ENCODE measurements at regions not wholly inside any gene's neighbourhood (a gene's known extent, or its start where the extent isn't known, plus 50 kb on each side); places are given as distances from the start of the nearest gene placed in this dataset.

GRCh38 chr12:94812345-94812744 lies 162.0 kb upstream of the TMCC3 start:
- TF ChIP-seq CTCF (IDR thresholded peaks at IDR 0.05; ENCODE audit: insufficient read depth, low read depth, low read length): no peak
- H3K4me3 ChIP-seq (ENCODE audit: low read depth, low read length): no peak overlapping the region
- ChIA-PET POLR2A (interaction anchor here (0.7 kb wide), 1 partner anchor 272 kb away, joined by 3 read pairs; no protein-coding TSS in a partner anchor), CTCF (no interaction called here)
- no peaks in the 10 kb centered on the region for H3K27me3 ChIP-seq (ENCODE audit: control insufficient read depth, insufficient read depth, low read length)
- H3K36me3 ChIP-seq (ENCODE audit: control insufficient read depth, insufficient read depth, low read length): no peaks in the 10 kb centered on the region
- DNase-seq (ENCODE audit: low read depth): no peak

DNA sequence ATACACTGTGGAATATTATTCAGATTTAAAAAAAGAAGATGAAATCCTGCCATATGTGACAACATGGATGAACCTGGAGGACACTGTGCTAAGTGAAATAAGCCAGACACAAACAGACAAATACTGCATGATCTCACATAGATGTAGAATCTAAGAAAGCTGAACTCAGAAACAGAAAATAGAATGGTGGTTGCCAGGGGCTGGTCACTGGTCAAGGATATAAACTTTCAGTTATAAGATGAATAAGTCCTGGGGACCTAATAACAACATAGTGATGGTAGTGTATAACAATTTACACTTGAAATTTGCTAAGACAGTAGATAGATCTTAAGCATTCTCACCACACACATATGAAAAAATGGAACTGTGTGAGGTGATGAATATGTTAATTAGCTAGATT lies 161.3 kb upstream of the TMCC3 start:
- Histone ChIP-seq H3K27me3 (ENCODE audit: control insufficient read depth, insufficient read depth, low read length) (no peaks in the 10 kb centered on the region), H3K4me3 (ENCODE audit: low read depth, low read length) (no peak overlapping the region), H3K36me3 (ENCODE audit: control insufficient read depth, insufficient read depth, low read length) (no peaks in the 10 kb centered on the region)
- no peak for TF ChIP-seq CTCF (IDR thresholded peaks at IDR 0.05; ENCODE audit: insufficient read depth, low read depth, low read length)
- no peak for DNase-seq (ENCODE audit: low read depth)
- ChIA-PET CTCF (interaction anchor here (0.9 kb wide), 1 partner anchor 36 kb away, joined by 3 read pairs; no protein-coding TSS in a partner anchor), POLR2A (no interaction called here)

DNA sequence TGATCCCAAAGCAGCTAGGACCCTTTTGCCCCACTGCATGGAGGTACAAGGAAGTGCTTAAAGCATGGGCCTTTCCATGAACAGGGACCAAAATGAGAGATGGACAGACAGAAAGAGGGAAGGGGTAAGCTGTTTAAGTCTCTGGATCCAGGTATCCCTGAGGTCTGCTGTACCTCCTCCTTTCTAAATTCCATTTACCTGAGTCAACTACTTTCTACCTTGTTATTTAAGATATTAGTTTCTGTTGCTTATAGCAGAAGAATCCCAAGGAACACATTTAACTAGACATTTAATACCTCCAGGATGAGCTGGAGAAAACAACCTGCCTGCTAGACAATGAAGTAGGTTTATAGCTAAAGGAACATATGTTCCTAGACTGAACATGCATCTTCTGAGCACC lies 157.6 kb upstream of the TMCC3 start:
- CTCF ChIA-PET: interaction anchor here (0.6 to 0.8 kb wide), 2 partner anchors 9 to 1271 kb away, joined by 3 to 4 read pairs; no protein-coding TSS in a partner anchor

DNA sequence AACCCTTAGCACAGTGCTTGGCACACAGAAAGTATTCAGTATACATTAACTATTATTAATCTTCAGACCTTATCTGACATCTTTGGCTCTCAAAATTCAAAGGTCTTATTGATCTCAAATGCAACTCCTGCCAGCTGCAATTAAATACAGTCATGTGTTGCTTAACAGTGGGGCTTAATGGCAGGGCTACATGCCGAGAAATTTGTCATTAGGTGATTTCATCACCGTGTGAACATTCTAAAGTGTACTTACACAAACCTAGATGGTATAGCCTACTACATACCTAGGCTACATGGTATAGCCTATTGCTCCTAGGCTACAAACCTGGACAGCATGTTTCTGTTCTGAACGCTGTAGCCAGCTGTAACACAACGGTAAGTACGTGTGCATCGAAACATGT lies 156.3 kb upstream of the TMCC3 start:
- H3K27me3 ChIP-seq (ENCODE audit: control insufficient read depth, insufficient read depth, low read length): no peaks in the 10 kb centered on the region
- no peak for TF ChIP-seq CTCF (IDR thresholded peaks at IDR 0.05; ENCODE audit: insufficient read depth, low read depth, low read length)
- POLR2A ChIA-PET: no interaction called here
- no peaks in the 10 kb centered on the region for H3K36me3 ChIP-seq (ENCODE audit: control insufficient read depth, insufficient read depth, low read length)
- CTCF ChIA-PET: no interaction called here
- H3K4me3 ChIP-seq (ENCODE audit: low read depth, low read length): no peak overlapping the region
- no peak for DNase-seq (ENCODE audit: low read depth)

More for the DNA sequence above, 157.6 kb upstream of the TMCC3 start:
- TF ChIP-seq CTCF (IDR thresholded peaks at IDR 0.05; ENCODE audit: insufficient read depth, low read depth, low read length): no peak
- Histone ChIP-seq H3K4me3 (ENCODE audit: low read depth, low read length) (no peak overlapping the region), H3K27me3 (ENCODE audit: control insufficient read depth, insufficient read depth, low read length) (no peaks in the 10 kb centered on the region), H3K36me3 (ENCODE audit: control insufficient read depth, insufficient read depth, low read length) (no peaks in the 10 kb centered on the region)
- DNase-seq (ENCODE audit: low read depth): no peak
- POLR2A ChIA-PET: no interaction called here

DNA sequence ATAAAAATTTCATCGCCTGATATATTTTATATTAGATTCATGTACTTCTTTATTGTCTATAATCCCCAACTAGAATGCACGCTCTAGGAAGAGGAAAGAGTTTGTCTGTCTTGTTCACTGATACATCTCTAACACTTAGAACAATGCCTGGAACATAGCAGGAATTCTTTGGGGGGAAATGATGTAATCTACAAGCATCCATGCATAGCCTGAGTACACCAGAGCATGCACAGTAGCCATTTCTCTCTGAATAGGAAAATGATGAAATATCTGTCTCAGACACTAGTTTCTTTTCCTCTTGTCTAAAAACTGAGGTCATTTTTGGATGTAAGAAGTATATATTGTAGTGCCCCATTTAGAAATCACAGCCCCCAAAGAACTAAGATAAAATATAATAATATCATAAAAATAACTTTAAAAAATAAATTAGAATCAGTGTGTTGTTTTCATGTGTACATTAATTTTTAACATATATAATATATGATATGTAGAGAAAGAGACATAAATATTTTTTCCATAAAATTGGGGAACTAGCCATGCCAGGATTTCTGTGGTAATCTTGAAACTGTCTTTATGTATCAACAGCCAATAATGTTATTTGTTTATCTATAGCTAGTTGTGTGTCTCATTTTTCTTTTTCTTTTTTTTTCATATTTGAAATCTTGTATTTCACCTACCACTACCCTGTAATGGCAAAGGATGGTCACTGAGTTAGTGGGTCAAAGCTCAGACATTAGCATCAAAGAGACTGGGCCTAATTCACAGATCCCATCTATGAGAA lies 155.6 kb upstream of the TMCC3 start:
- Histone ChIP-seq H3K27me3 (ENCODE audit: control insufficient read depth, insufficient read depth, low read length) (peaks cover 1% of the 10 kb centered on the region; the same call in 1 of the 2 replicates), H3K36me3 (ENCODE audit: control insufficient read depth, insufficient read depth, low read length) (no peaks in the 10 kb centered on the region), H3K4me3 (ENCODE audit: low read depth, low read length) (no peak overlapping the region)
- TF ChIP-seq CTCF (IDR thresholded peaks at IDR 0.05; ENCODE audit: insufficient read depth, low read depth, low read length): no peak
- DNase-seq (ENCODE audit: low read depth): peak; percentile 12
- ChIA-PET POLR2A (no interaction called here), CTCF (interaction anchor here (0.6 kb wide), 1 partner anchor 235 kb away, joined by 3 read pairs; no protein-coding TSS in a partner anchor)

All from BJ (cell line).